HL-60 (cell line): ENCODE measurements at regions not wholly inside any gene's neighbourhood (a gene's known extent, or its start where the extent isn't known, plus 50 kb on each side); places are given as distances from the start of the nearest gene placed in this dataset.

Source experiments
- DNase-seq, 2 experiments: peaks; one replicate each; pipeline ENCODE4 v3.0.0-alpha.2; 2010 to 2020; ENCODE audit warnings: low read depth in 1 of 2, low spot score in 1 of 2
- H3K27ac ChIP-seq: fragments of 250-450 bp; sonication (Bioruptor Pico); replicated peaks from 2 replicates; pipeline ENCODE4 v1.5.1; 2020; ENCODE audit warnings: mild to moderate bottlenecking, moderate library complexity
- H3K27me3 ChIP-seq: fragments of 250-450 bp; sonication (Bioruptor Pico); 2 replicates; pipeline ENCODE4 v1.5.1; 2021; ENCODE audit warnings: mild to moderate bottlenecking, moderate library complexity; ENCODE audit not compliant: insufficient read depth, poor library complexity, severe bottlenecking
- H3K4me3 ChIP-seq: replicated peaks from 2 replicates; pipeline ENCODE4 v1.5.1; 2011; ENCODE audit warnings: mild to moderate bottlenecking, control low read depth, low read length; ENCODE audit not compliant: insufficient read depth
- GABPA ChIP-seq: IDR thresholded peaks from 2 replicates; pipeline ENCODE4 v1.6.1; 2012; ENCODE audit warnings: low read depth
- POLR2AphosphoS5 ChIP-seq: IDR thresholded peaks from 2 replicates; pipeline ENCODE4 v1.6.1; 2012; ENCODE audit warnings: low read depth
- SPI1 ChIP-seq: IDR thresholded peaks from 2 replicates; pipeline ENCODE4 v1.6.1; 2012; ENCODE audit warnings: low read depth, mild to moderate bottlenecking, borderline replicate concordance
- TF ChIP-seq, protein P1 (sequence below): IDR thresholded peaks from 2 replicates; pipeline ENCODE4 v1.6.1; 2012; ENCODE audit warnings: low read depth; ENCODE audit not compliant: insufficient replicate concordance
- TF ChIP-seq, protein P2 (sequence below): IDR thresholded peaks from one replicate; pipeline ENCODE4 v1.5.1; 2011; ENCODE audit warnings: low read length, control low read depth, inconsistent platforms; ENCODE audit not compliant: insufficient read depth

DNA sequence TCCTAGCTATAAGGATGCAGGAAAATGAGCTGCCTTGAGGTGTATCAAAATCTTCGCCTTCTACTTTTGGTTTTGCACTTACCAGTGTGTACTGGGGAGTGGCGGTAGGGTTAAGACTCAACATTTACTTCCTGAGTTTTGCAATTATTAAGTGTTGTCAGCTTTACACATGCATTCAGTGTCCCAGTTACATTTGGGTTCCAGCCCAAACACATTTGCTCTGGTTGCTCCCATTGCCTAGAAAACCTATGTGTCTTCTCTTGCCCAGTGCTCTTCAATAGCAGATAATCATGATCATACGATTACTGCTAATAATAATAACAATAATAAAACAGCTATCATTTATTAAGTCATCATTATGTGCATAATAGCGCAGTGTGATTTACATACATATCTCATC lies 241.5 kb upstream of the PAPPA start:
- TF ChIP-seq POLR2AphosphoS5 (no peak), SPI1 (no peak), GABPA (no peak)
- TF ChIP-seq, protein P1, sequence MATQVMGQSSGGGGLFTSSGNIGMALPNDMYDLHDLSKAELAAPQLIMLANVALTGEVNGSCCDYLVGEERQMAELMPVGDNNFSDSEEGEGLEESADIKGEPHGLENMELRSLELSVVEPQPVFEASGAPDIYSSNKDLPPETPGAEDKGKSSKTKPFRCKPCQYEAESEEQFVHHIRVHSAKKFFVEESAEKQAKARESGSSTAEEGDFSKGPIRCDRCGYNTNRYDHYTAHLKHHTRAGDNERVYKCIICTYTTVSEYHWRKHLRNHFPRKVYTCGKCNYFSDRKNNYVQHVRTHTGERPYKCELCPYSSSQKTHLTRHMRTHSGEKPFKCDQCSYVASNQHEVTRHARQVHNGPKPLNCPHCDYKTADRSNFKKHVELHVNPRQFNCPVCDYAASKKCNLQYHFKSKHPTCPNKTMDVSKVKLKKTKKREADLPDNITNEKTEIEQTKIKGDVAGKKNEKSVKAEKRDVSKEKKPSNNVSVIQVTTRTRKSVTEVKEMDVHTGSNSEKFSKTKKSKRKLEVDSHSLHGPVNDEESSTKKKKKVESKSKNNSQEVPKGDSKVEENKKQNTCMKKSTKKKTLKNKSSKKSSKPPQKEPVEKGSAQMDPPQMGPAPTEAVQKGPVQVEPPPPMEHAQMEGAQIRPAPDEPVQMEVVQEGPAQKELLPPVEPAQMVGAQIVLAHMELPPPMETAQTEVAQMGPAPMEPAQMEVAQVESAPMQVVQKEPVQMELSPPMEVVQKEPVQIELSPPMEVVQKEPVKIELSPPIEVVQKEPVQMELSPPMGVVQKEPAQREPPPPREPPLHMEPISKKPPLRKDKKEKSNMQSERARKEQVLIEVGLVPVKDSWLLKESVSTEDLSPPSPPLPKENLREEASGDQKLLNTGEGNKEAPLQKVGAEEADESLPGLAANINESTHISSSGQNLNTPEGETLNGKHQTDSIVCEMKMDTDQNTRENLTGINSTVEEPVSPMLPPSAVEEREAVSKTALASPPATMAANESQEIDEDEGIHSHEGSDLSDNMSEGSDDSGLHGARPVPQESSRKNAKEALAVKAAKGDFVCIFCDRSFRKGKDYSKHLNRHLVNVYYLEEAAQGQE: no peak
- TF ChIP-seq, protein P2, sequence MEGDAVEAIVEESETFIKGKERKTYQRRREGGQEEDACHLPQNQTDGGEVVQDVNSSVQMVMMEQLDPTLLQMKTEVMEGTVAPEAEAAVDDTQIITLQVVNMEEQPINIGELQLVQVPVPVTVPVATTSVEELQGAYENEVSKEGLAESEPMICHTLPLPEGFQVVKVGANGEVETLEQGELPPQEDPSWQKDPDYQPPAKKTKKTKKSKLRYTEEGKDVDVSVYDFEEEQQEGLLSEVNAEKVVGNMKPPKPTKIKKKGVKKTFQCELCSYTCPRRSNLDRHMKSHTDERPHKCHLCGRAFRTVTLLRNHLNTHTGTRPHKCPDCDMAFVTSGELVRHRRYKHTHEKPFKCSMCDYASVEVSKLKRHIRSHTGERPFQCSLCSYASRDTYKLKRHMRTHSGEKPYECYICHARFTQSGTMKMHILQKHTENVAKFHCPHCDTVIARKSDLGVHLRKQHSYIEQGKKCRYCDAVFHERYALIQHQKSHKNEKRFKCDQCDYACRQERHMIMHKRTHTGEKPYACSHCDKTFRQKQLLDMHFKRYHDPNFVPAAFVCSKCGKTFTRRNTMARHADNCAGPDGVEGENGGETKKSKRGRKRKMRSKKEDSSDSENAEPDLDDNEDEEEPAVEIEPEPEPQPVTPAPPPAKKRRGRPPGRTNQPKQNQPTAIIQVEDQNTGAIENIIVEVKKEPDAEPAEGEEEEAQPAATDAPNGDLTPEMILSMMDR: no peak
- Histone ChIP-seq H3K27ac (no peak overlapping the region), H3K4me3 (no peak overlapping the region), H3K27me3 (no peaks in the 10 kb centered on the region)
- DNase-seq: no peak

DNA sequence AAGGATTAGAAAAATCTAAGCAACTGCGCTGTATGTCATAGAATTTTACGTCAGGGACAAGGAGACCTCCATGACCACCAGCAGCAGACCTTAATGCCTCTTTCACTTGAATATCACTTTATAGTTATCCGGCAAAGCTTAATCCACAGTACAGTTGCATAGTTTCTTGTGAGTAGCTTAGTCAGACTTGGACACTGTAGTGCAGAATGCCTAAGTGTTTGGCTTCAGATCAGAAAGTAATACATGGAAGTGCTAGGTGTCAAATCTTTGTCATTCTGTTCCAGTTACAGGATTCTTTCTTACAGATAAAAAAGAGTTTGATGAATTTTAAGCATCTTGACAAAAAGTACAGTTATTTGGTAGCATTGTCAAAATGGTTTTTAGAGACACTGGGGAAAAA lies 239.9 kb upstream of the PAPPA start:
- no peak overlapping the region for H3K4me3 ChIP-seq

DNA sequence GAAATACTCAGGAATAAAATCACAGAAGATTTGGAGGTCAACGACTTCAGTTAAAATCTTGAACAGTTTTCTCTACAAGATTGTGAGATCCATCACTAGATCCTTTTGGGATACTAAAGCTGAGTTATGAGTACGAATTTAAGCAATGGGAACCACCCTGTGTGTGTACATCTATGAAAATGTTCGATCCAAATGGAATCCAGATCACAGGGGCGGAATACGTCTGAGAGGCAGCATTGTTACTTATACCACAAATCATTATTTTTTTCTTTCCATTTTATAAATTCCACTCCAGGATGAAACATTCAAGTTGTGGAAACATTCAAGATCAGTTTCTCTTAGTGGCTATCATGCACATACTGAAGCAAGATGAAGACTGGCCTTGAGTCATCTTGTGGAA lies 239.3 kb upstream of the PAPPA start:
- Histone ChIP-seq H3K27ac (no peak overlapping the region), H3K4me3 (no peak overlapping the region), H3K27me3 (no peaks in the 10 kb centered on the region)
- TF ChIP-seq, protein P2: no peak
- TF ChIP-seq GABPA (no peak), SPI1 (no peak), POLR2AphosphoS5 (no peak)
- TF ChIP-seq, protein P1: no peak
- DNase-seq: no peak

More for the DNA sequence above, 239.9 kb upstream of the PAPPA start:
- TF ChIP-seq, protein P1: no peak
- TF ChIP-seq SPI1: no peak
- DNase-seq: no peak
- no peaks in the 10 kb centered on the region for H3K27me3 ChIP-seq
- no peak overlapping the region for H3K27ac ChIP-seq

DNA sequence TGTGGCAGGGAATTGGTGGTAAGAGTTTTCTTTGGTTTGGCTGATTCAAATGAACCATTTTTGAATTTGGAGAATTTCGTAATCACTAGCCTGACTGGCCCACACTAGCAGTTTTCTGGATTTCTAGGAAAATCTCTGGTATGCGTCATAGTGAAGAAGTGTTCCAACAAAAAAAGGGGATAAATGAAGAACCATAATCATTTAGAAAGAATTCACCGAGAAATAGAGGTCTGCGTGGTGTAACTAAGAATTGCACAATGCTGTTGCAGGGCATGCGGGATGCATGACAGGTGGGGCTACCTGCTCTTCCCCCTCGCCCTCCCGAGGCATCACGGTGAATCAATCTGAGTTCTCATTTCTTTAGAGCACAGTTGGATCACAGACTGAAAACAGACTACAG lies 232.3 kb upstream of the PAPPA start:
- TF ChIP-seq SPI1 (no peak), GABPA (no peak), POLR2AphosphoS5 (no peak)
- TF ChIP-seq, protein P2: no peak
- TF ChIP-seq, protein P1: no peak
- no peak overlapping the region for H3K4me3 ChIP-seq
- no peak overlapping the region for H3K27ac ChIP-seq
- DNase-seq: no peak
- H3K27me3 ChIP-seq: no peaks in the 10 kb centered on the region
